HG03575 (cell line): ENCODE measurements at regions not wholly inside any gene's neighbourhood (a gene's known extent, or its start where the extent isn't known, plus 50 kb on each side); places are given as distances from the start of the nearest gene placed in this dataset.

ENCODE experiments used
- ATAC-seq: cut with Tn5 transposase; IDR thresholded peaks from one replicate; pipeline ENCODE4 v1.9.1; 2021; ENCODE audit not compliant: unreplicated experiment, insufficient number of reproducible peaks, low FRiP score; ENCODE audit errors: extremely low read depth

GRCh38 chr10:111474786-111475185 lies 398.0 kb downstream of the ADRA2A start:
- no peak for ATAC-seq

- no peak for ATAC-seq
Observed at GRCh38 chr10:111475720-111476119, 398.9 kb downstream of the ADRA2A start.

DNA sequence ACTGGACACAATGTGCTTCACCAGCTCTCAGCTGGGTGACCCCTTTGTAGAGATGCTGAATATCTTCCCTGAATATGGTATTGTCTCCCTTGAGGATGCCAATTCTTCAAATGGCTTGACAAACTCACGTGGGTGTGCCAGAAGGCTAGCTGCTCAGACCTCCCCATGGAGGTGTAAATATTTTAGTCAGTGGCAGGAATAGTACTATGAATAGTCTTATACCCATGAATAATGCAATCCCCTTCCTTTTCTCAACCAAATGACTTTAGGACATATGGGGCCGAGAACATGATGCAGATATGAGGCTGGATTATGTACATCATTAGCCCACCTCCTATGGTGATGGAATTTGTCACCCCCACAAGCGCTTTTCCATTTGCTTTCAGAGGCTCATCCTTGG lies 401.8 kb downstream of the ADRA2A start:
- no peak for ATAC-seq

- ATAC-seq, result no peak
Observed at GRCh38 chr10:111479966-111480365, 403.1 kb downstream of the ADRA2A start.

- no peak for ATAC-seq
Observed at GRCh38 chr10:111481261-111481826, 404.5 kb downstream of the ADRA2A start.

GRCh38 chr10:111481866-111482265 lies 405.0 kb downstream of the ADRA2A start:
- ATAC-seq, result no peak

DNA sequence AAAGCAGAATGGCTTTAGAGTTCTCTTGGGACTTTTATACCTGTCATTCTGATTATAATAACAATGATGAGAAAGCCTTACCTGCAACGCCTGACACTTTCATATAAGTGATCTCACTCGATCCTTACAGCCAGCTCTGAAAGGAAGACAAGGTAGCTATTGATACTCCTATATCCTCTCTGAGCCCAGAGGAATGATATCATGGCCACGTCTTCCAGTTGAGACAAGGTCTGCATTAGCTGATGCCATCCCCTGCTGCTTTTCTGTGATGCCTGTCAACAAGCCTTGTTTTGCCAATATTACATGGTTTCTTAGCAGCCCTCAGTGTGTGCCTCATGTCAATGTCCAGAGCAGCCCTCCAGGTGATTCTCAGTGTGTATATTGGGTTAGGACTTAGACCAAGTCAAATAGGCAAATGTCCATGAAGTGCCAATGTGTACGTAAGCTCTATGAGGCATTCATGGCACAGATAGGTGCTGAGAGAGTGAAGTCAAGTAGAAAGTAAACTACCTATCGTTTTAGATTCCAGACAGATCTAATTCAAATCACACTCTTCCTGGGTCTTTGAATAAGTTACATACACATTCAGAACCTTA lies 405.9 kb downstream of the ADRA2A start:
- ATAC-seq, result no peak

DNA sequence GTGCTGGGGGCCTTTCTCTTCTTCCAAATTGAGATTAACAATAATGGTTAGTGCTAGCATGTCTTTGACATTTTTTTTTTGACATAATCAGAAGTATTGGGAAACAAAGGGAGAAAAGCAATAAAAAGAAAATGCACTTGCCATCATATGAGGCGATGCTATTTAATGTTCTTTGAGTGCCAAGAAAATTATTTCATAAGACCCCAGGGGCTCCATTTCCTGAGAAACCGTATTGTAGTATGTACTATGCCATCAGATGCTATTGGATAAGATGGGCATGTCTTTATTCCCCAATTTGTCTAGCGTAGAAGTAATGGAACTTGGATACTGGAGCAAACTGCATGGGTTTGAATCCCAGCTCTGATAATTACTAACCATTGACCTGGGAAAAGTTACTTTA lies 408.9 kb downstream of the ADRA2A start:
- ATAC-seq, result no peak

DNA sequence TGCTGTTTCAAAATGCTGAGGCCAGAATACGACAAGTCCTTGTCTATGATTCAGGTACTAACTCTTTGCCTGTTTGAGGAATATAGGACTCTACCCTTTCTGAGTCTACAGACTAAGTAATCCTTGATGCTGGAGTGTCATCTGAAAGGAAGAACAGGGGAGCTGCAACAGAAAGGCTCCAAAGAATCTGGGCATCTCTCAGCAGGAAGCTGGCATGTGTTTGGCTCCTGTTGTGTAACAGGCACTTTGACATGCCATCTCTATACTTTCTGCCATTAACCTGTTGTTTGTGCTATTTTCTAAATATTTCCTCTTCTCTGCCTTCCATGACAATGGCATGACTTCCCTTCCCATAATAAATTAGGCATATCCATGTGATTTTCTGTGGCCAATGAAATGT lies 409.5 kb downstream of the ADRA2A start:
- no peak for ATAC-seq

- no peak for ATAC-seq
Observed at GRCh38 chr10:111488668-111489067, 411.8 kb downstream of the ADRA2A start.

DNA sequence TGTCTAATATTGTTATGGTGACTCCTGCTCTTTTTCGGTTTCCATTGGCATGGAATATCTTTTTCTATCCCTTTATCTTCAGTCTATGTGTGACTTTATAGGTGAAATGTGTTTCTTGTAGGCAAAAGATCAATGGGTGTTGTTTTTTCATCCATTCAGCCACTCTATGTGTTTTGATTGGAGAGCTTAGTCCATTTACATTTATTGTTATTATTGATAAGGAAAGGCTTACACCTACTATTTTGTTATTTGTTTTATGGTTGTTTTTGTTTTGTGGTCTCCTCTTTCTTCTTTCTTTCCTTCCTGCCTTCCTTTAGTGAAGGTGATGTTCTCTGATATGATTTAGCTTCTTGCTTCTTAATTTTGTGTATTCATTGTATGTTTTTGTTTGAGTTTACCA lies 414.3 kb downstream of the ADRA2A start:
- no peak for ATAC-seq

DNA sequence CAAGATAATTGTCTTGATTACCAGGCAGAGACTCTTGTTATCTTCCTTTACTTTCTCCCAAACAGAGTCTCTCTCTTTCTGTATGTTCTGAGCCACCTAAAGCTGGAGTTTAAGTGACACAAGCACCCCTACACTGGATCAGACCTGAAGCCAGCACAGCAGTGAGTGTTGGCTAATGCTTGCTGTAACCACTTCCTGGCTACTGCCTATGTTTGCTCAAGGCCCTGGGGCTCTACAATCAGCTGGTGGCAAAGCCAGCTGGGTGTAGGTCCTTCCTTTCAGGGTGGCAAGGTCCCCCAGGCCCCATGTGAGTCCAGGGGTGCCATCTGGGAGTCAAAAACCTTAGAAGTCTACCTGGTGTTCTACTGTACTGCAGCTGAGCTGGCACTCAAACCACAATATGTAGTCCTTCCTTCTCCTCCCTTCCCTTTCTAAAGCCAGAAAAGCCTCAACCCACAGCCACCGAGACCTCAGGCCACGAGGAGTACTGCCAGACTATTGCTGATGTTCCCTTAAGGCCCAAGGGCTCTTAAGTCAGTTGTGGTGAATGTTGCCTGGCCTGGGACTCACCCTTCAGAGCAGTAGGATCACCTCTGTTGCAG lies 416.3 kb downstream of the ADRA2A start:
- ATAC-seq, result no peak

GRCh38 chr10:111498560-111498959 lies 421.7 kb downstream of the ADRA2A start:
- ATAC-seq, result no peak

GRCh38 chr10:111504376-111504775 lies 427.5 kb downstream of the ADRA2A start:
- ATAC-seq, result no peak

DNA sequence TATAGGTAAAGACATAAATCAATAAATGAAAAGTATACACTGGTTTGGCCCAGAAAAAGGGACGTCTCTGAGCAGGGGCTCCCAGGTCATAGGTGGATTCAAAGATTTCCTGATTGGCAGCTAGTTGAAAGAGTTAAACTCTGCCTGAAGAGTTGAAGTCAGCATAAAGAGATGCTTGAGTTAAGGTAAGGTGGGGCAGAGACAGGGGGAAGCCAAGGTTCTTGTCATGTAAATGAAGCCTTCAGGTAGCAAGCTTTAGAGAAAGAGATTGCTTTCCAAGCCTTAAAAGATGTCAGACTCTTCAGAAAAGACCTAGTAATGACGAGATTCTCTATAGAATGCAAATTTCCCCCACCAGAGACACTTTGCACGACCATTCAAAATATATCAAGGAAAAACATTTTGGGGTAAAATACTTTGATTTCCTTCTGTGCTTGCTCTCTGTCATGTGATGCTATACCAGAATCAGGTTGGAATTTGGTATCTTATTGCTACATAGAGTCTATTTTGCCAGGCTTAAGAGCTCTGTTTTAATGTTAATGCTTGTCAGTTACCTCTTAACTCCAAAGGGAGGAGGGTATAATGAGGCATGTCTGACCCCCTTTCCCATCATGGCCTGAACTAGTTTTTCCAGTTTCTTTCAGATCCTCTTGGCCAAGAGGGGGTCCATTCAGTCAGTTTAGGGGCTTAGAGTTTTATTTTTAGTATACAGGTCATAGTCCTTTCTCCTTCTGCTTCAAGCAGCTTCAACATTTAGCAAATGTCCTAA lies 429.6 kb downstream of the ADRA2A start:
- no peak for ATAC-seq

DNA sequence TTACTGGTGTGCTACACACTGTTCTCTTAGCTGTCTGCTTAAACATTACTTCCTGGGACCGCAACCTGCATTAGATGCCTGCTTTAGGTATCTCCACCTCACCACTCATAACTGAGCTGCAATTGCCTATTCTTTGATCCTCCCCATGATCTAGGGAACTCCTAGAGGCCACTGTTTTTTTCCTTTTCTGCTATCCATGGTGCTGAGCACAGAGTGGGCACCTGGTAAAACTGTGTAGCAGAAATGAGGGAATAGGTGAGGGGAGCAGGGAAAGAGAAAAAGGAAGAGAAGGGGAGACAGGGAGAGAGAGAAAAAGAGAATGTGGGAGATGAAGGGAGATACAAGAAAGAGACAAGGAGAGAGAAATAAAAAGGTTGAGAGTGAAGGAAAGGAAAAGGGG lies 434.9 kb downstream of the ADRA2A start:
- ATAC-seq, result no peak

DNA sequence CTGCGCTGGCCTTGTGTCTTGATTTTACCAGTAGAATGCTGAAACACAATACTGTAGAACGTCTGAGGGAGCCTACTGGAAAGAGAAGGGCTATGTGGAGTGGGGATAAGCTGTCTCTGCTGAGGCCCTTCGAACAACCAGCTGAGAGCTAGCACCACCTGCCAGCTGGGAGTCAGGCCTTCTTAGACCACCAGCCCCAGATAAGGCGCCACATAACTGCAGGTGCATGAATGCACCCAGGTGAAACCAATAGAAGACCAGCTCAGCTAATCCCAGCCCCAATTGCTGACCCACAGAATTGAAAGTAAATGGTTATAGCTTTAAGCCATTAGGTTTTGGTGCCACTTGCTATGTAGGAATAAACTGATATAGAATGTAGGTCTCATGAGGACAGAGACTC lies 438.4 kb downstream of the ADRA2A start:
- no peak for ATAC-seq

GRCh38 chr10:111515706-111516105 lies 438.9 kb downstream of the ADRA2A start:
- ATAC-seq, result no peak

DNA sequence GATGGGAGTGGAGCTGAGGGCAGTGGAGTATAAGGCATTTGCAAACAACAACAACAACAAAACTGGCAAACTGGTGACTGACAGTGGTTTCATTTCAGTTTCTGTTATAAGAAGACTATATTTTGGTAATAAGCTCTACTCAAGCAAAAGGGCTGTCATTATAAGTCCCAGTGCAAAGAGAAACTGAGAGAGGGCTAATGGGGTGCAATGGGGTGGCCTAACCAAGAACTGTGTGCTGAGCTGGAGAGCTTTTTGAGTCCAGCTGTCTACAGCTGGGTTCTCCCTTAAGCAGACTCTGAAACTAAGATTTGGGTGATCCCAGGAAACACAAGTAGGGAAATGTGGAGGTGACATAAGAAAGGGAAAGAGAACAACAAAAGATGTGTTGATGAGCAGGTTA lies 439.3 kb downstream of the ADRA2A start:
- no peak for ATAC-seq

DNA sequence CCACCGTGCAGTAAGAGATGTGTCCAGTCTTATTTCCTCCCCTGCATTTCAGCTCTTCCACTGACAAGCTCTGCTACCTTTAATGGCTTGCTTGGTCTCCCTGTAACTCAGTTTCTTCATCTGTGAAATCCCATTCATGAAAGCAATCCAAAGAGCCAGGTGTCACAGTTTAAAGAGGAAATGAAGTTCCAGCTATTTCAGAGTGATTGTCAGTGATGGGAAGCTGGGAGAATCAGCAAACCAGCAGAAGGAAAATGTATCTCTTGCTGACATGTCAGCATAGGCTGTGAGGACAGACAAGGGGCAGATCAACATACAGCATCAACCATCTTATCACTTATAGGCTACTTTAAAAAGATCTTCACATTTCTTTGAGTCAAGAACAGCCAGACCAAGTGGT lies 445.3 kb downstream of the ADRA2A start:
- no peak for ATAC-seq
